Hematopoietic multipotent progenitor cell (in vitro differentiated cells): ENCODE measurements at regions not wholly inside any gene's neighbourhood (a gene's known extent, or its start where the extent isn't known, plus 50 kb on each side); places are given as distances from the start of the nearest gene placed in this dataset.

Experiments used
- DNase-seq, 3 donors: peaks; one replicate each; pipeline ENCODE4 v3.0.0-alpha.2; 2011 to 2015; ENCODE audit warnings: low read depth in 2 of 3, low spot score in 2 of 3

DNA sequence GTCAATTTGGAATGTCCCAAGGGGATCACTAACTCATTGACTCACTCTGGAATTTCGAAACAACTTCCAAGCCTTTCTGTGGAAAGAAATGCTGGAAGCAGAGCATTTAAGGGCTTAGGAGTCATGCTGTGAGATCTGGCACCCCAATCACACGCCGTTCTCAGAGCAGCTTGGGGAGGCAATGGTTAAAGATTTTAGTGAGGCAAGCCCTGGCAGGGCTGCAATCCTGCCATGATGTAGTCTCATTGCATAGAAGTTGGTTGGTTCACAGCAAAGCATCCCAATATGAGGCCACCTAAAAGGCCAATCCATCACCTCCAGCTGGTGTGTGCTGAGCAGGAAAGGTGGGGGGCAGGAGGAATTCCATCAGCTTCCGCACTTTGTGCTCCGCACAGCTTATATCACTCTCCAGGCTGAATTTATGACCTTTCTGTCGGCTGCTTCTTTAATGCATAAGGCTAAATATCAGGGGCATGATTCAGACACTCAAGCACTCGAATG lies 1043.9 kb upstream of the POU3F3 start:
- no peak for DNase-seq

- no peak for DNase-seq
Measured at GRCh38 chr2:103810875-103811274, 1043.0 kb upstream of the POU3F3 start.

GRCh38 chr2:103814016-103814415 lies 1039.9 kb upstream of the POU3F3 start:
- no peak for DNase-seq

- DNase-seq: no peak
Measured at GRCh38 chr2:103815731-103816130, 1038.2 kb upstream of the POU3F3 start.

- no peak for DNase-seq
Measured at GRCh38 chr2:103817746-103818145, 1036.2 kb upstream of the POU3F3 start.

DNA sequence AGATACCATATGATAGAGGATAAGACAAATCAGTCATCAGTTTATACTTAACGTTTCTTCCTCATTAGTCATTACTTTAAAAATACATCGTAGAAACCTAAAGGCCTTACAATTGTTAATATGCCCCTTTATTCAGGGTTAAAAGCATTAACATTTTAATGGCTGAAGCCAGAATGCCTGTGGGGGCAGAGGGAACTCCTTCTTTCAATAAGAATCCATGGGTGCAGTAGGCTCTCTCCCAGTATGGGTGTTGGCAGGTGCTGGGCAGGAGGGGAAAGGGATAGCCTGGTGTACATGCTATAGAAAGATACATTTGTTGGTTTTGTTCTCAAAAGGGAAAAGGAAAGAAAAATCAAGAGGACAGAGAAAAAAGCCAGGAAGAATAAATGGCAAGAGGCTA lies 1035.7 kb upstream of the POU3F3 start:
- no peak for DNase-seq

DNA sequence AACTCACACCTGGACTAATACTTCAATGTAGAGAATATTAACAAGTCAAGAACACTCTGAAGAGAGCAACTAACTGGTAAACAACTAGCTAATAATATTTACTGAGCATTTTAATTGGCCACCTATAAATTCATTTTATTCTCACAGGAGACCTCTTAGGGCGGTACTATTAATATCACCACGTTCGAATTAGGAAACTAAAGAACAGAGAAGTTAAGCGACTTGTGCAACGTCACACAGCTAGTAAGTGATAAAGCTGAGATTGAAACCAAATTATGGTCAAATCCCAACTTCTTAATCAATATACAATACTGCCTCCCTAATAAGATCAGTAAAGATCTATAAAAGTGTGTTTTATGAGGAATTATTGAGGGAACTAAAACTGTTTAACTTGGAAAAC lies 1034.3 kb upstream of the POU3F3 start:
- no peak for DNase-seq

GRCh38 chr2:103823847-103824246 lies 1030.1 kb upstream of the POU3F3 start:
- no peak for DNase-seq

- no peak for DNase-seq
Measured at GRCh38 chr2:103847276-103847675, 1006.6 kb upstream of the POU3F3 start.

DNA sequence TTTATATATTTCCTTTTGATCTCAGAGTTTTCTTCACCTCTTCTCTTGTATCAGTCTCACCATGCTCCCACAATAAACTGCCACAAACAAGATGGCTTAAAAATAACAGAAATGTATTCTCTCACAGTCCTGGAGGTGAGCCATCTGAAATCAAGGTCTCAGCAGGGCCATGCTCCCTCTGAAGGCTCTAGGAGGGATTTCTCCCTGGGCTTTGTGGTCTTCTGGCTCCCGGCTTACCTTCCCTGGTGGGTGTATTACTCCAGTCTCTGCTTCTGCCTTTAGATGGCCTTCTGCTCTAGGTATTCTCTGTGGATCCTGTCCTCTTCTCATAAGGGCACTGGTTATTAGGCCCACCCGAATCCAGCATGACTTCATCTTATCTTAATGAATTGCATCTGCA lies 994.7 kb upstream of the POU3F3 start:
- DNase-seq: no peak

GRCh38 chr2:103860016-103860415 lies 993.9 kb upstream of the POU3F3 start:
- no peak for DNase-seq

GRCh38 chr2:103868396-103868795 lies 985.5 kb upstream of the POU3F3 start:
- DNase-seq: no peak

GRCh38 chr2:103873716-103874351 lies 980.1 kb upstream of the POU3F3 start:
- DNase-seq: no peak

DNA sequence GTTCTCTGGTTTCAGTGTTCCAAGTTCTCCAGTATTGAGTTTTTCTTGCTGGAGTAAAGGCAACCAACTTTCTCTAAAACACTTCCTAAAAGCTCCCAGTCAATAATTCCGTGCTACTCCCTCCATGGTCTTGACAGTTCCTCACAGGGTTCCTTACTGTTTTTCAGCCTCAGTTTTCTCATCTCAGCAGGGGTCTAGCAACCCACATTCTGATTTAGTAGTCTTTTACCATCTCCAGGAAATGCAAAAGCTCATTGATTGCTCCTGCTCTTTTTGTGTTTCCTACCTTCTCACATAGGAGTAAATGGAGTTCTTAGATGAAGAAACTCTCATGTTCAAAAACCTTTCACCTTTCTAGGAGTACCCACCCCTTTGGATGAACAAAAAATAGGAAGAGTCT lies 978.8 kb upstream of the POU3F3 start:
- DNase-seq: no peak

DNA sequence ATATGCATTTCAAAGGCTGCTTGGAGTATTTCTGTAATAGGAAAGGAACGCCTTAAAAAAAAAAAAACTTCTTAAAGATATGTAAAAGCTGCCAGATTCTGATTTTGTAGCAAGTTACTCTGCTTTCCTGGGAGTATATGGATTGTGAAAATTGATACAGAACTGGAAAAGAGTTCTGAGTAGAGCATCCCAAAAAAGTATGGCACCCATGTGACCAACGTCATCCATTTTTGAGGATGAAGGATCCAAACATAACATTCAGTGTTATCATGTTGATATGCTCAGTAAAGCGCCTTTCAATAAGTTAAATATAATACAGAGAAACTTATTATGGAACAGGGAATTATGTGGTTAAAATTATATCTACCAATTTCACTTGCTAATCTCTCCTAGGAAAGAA lies 978.4 kb upstream of the POU3F3 start:
- no peak for DNase-seq

GRCh38 chr2:103876611-103877010 lies 977.3 kb upstream of the POU3F3 start:
- DNase-seq: no peak

DNA sequence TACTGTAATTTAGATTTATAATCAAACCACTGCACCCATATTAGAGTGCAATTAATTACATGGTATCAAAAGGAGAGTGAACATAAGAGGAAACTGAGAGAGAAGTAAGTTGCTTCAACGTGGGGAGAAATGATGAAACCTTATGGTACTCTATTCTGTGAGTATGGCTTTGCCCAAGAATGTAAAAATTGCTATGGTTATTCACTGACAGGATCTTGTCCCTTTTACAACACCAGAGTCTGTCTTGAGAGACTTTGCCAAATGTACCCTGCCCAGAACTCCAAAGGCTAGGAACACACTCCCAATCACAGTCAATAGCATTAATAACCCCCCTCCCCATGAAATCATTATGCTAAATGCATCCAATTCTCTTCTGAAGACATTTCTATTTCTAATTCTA lies 974.8 kb upstream of the POU3F3 start:
- DNase-seq: no peak

DNA sequence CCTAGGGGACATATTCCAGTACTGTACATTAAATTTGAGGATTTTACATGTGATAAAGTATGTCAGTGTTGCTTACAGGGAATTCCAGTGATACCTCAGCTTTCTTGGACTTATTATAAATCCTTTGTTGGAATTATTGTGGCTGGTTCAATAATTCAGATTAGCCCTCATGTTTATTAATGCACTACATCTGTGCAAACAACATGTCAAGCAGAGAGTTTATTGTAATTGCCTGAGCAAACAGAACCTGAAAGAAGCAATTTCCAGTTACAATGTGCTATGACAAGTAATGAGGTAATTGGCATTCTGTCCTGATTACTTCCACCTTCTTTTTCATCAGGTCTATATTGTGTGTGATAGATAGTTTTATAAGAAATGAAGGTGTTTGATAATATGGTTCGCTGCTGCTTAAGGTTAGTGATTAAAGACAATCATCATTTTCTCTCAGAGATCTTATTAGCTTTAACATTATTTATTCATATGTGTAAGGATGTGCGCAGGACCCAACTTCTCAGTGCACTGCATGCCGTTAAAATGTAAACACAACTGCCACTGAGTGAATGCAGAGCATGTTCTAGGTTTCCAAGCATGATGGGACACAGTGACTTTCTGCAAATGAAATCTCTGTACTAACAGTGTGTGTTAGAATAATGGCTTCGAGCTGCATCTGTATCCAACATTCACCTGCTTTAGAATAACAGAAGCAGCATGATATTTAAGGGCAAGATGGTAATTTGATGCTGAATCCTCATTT lies 973.7 kb upstream of the POU3F3 start:
- no peak for DNase-seq

GRCh38 chr2:103887625-103888024 lies 966.3 kb upstream of the POU3F3 start:
- no peak for DNase-seq

- DNase-seq: no peak
Measured at GRCh38 chr2:103896182-103896581, 957.7 kb upstream of the POU3F3 start.

GRCh38 chr2:103898561-103898960 lies 955.4 kb upstream of the POU3F3 start:
- no peak for DNase-seq

- no peak for DNase-seq
Measured at GRCh38 chr2:103902347-103902746, 951.6 kb upstream of the POU3F3 start.
